Amygdala (tissue), 56 donors: ENCODE measurements at regions not wholly inside any gene's neighbourhood (a gene's known extent, or its start where the extent isn't known, plus 50 kb on each side); places are given as distances from the start of the nearest gene placed in this dataset.

Experiments
- DNase-seq, 56 donors: peaks; one replicate each; lab custom pipeline; 2025; lab: John Stamatoyannopoulos, UW

GRCh38 chr11:23973244-23973643, 523.6 kb upstream of the LUZP2 start:
- DNase-seq: no peak

- DNase-seq: no peak
Observed at GRCh38 chr11:23974051-23974450, 522.8 kb upstream of the LUZP2 start.

GRCh38 chr11:23974601-23975000, 522.3 kb upstream of the LUZP2 start:
- DNase-seq: no peak

- DNase-seq: no peak
Observed at GRCh38 chr11:23976426-23976825, 520.4 kb upstream of the LUZP2 start.

GRCh38 chr11:23976841-23977271, 520.0 kb upstream of the LUZP2 start:
- no peak for DNase-seq

- no peak for DNase-seq
Observed at GRCh38 chr11:23988381-23989006, 508.4 kb upstream of the LUZP2 start.

GRCh38 chr11:23990346-23991164, 506.3 kb upstream of the LUZP2 start:
- DNase-seq: no peak

- no peak for DNase-seq
Observed at GRCh38 chr11:23991165-23991539, 505.7 kb upstream of the LUZP2 start.

- DNase-seq: no peak
Observed at GRCh38 chr11:23995891-23996290, 501.0 kb upstream of the LUZP2 start.

- DNase-seq: no peak
Observed at GRCh38 chr11:23997356-23997755, 499.5 kb upstream of the LUZP2 start.

- no peak for DNase-seq
Observed at GRCh38 chr11:24005202-24005876, 491.5 kb upstream of the LUZP2 start.

GRCh38 chr11:24043842-24044241, 453.0 kb upstream of the LUZP2 start:
- DNase-seq: no peak

GRCh38 chr11:24046731-24047130, 450.1 kb upstream of the LUZP2 start:
- no peak for DNase-seq

- DNase-seq: no peak
Observed at GRCh38 chr11:24056051-24056450, 440.8 kb upstream of the LUZP2 start.

- DNase-seq: no peak
Observed at GRCh38 chr11:24060125-24060524, 436.7 kb upstream of the LUZP2 start.

- no peak for DNase-seq
Observed at GRCh38 chr11:24064309-24064903, 432.4 kb upstream of the LUZP2 start.

- no peak for DNase-seq
Observed at GRCh38 chr11:24068197-24068596, 428.7 kb upstream of the LUZP2 start.

GRCh38 chr11:24070435-24070834, 426.4 kb upstream of the LUZP2 start:
- DNase-seq: no peak

- no peak for DNase-seq
Observed at GRCh38 chr11:24078018-24078417, 418.8 kb upstream of the LUZP2 start.

- no peak for DNase-seq
Observed at GRCh38 chr11:24082241-24082640, 414.6 kb upstream of the LUZP2 start.

GRCh38 chr11:24082860-24083259, 414.0 kb upstream of the LUZP2 start:
- no peak for DNase-seq
